HL-60 (cell line): ENCODE measurements at regions not wholly inside any gene's neighbourhood (a gene's known extent, or its start where the extent isn't known, plus 50 kb on each side); places are given as distances from the start of the nearest gene placed in this dataset.

ENCODE experiments used
- DNase-seq, 2 experiments: peaks; one replicate each; pipeline ENCODE4 v3.0.0-alpha.2; 2010 to 2020; ENCODE audit warnings: low read depth in 1 of 2, low spot score in 1 of 2
- H3K27ac ChIP-seq: fragments of 250-450 bp; sonication (Bioruptor Pico); replicated peaks from 2 replicates; pipeline ENCODE4 v1.5.1; 2020; ENCODE audit warnings: mild to moderate bottlenecking, moderate library complexity
- H3K27me3 ChIP-seq: fragments of 250-450 bp; sonication (Bioruptor Pico); 2 replicates; pipeline ENCODE4 v1.5.1; 2021; ENCODE audit warnings: mild to moderate bottlenecking, moderate library complexity; ENCODE audit not compliant: insufficient read depth, poor library complexity, severe bottlenecking
- H3K4me3 ChIP-seq: replicated peaks from 2 replicates; pipeline ENCODE4 v1.5.1; 2011; ENCODE audit warnings: mild to moderate bottlenecking, control low read depth, low read length; ENCODE audit not compliant: insufficient read depth
- GABPA ChIP-seq: IDR thresholded peaks from 2 replicates; pipeline ENCODE4 v1.6.1; 2012; ENCODE audit warnings: low read depth
- POLR2AphosphoS5 ChIP-seq: IDR thresholded peaks from 2 replicates; pipeline ENCODE4 v1.6.1; 2012; ENCODE audit warnings: low read depth
- SPI1 ChIP-seq: IDR thresholded peaks from 2 replicates; pipeline ENCODE4 v1.6.1; 2012; ENCODE audit warnings: low read depth, mild to moderate bottlenecking, borderline replicate concordance
- TF ChIP-seq, protein P1 (sequence below): IDR thresholded peaks from one replicate; pipeline ENCODE4 v1.5.1; 2011; ENCODE audit warnings: low read length, control low read depth, inconsistent platforms; ENCODE audit not compliant: insufficient read depth
- TF ChIP-seq, protein P2 (sequence below): IDR thresholded peaks from 2 replicates; pipeline ENCODE4 v1.6.1; 2012; ENCODE audit warnings: low read depth; ENCODE audit not compliant: insufficient replicate concordance

DNA sequence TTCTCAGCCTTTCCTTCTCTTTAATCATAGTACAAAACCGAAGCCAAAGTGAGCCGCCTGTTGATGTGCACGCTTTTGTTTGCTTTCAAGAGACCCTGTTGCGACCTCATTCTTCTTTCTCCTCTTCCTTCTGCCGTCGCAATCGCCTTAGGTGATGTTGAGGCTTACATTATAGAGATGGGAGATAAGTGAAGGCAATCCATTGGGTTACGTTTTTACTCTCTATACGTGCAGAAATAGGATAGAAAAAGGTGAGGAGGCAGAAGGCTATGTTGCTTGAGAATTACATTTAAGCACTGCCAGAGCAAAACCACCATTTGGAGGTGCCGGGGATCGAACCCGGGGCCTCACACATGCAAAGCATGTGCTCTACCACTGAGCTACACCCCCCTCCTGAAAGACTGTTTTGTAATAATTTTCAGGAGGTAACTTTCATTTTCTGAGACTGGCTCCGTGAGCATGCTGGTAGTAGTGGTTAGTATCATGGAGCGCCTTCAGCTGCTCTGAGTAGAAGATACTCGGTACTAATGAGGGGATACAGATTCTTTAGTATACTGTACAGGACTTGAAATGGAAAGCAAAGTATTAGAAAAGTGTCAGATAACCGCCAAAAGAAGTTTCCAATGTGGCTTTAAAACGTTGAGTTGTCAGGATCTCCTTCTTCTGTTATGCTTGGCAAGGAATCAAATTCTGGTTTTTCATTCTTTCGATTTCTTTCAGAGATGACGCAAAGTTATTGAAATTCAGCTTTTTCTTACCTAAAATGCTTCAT, 165.6 kb downstream of the TRIM27 start:
- H3K27me3 ChIP-seq: no peaks in the 10 kb centered on the region
- DNase-seq: no peak
- H3K4me3 ChIP-seq: no peak overlapping the region
- TF ChIP-seq POLR2AphosphoS5 (no peak), GABPA (no peak), SPI1 (no peak)
- TF ChIP-seq, protein P1, sequence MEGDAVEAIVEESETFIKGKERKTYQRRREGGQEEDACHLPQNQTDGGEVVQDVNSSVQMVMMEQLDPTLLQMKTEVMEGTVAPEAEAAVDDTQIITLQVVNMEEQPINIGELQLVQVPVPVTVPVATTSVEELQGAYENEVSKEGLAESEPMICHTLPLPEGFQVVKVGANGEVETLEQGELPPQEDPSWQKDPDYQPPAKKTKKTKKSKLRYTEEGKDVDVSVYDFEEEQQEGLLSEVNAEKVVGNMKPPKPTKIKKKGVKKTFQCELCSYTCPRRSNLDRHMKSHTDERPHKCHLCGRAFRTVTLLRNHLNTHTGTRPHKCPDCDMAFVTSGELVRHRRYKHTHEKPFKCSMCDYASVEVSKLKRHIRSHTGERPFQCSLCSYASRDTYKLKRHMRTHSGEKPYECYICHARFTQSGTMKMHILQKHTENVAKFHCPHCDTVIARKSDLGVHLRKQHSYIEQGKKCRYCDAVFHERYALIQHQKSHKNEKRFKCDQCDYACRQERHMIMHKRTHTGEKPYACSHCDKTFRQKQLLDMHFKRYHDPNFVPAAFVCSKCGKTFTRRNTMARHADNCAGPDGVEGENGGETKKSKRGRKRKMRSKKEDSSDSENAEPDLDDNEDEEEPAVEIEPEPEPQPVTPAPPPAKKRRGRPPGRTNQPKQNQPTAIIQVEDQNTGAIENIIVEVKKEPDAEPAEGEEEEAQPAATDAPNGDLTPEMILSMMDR: no peak
- TF ChIP-seq, protein P2, sequence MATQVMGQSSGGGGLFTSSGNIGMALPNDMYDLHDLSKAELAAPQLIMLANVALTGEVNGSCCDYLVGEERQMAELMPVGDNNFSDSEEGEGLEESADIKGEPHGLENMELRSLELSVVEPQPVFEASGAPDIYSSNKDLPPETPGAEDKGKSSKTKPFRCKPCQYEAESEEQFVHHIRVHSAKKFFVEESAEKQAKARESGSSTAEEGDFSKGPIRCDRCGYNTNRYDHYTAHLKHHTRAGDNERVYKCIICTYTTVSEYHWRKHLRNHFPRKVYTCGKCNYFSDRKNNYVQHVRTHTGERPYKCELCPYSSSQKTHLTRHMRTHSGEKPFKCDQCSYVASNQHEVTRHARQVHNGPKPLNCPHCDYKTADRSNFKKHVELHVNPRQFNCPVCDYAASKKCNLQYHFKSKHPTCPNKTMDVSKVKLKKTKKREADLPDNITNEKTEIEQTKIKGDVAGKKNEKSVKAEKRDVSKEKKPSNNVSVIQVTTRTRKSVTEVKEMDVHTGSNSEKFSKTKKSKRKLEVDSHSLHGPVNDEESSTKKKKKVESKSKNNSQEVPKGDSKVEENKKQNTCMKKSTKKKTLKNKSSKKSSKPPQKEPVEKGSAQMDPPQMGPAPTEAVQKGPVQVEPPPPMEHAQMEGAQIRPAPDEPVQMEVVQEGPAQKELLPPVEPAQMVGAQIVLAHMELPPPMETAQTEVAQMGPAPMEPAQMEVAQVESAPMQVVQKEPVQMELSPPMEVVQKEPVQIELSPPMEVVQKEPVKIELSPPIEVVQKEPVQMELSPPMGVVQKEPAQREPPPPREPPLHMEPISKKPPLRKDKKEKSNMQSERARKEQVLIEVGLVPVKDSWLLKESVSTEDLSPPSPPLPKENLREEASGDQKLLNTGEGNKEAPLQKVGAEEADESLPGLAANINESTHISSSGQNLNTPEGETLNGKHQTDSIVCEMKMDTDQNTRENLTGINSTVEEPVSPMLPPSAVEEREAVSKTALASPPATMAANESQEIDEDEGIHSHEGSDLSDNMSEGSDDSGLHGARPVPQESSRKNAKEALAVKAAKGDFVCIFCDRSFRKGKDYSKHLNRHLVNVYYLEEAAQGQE: no peak
- no peak overlapping the region for H3K27ac ChIP-seq

DNA sequence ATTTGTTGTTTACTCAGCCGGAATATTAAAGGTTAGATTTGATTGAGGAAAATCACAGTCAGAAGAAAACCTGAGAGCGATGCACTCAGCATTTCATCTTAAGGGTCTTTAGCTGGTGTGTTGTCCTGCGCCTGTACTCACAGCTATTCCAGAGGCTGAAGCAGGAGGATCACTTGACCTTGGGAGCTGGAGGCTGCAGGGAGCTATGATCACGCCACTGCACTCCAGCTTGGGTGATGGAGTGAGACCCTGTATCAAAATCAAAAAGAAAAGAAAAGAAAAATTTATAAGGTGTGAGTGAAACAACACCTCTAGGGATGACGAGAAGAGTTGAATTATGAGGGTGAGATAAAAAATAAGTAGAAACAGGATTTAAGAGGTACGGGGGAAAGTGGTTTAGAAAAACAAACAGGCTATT, 165.0 kb downstream of the TRIM27 start:
- TF ChIP-seq POLR2AphosphoS5 (no peak), GABPA (no peak), SPI1 (no peak)
- TF ChIP-seq, protein P2: no peak
- TF ChIP-seq, protein P1: no peak
- no peak overlapping the region for H3K4me3 ChIP-seq

DNA sequence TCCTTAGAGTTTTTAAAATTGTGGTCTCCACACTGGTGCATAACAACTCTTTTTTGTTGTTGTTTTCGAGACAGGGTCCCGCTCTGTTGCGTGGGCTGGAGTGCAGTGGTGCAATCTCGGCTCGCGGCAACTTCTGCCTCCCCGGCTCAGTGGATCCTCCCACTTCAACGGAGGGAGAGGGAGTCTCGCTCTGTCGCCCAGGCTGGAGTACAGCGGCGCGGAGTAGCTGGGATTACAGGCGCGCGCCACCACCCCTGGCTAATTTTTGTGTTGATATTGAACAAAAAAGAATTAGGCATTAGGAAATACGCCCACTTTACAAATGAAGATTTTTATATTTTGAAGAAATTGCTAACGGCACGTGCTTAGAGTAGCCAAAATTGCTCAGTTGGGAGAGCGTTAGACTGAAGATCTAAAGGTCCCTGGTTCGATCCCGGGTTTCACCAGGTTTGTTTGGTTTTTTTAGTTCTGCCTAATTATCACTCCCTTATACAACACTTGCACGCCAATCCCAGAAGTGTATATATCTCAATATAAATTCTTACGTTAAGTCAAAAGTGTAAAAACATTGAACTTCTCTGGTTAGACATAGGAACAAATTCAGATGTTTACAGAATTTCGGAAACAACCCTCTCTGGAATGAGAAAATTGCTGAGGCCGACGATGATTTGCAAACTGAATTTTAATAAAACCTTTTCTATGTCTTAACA, 159.6 kb downstream of the TRIM27 start:
- Histone ChIP-seq H3K4me3 (no peak overlapping the region), H3K27ac (no peak overlapping the region), H3K27me3 (peaks cover 16% of the 10 kb centered on the region)
- DNase-seq: no peak
- TF ChIP-seq SPI1: no peak
- TF ChIP-seq, protein P2: no peak
- TF ChIP-seq GABPA: no peak
- TF ChIP-seq, protein P1: no peak
- no peak for TF ChIP-seq POLR2AphosphoS5

More for the DNA sequence above, 165.0 kb downstream of the TRIM27 start:
- no peak overlapping the region for H3K27ac ChIP-seq
- no peak for DNase-seq
- H3K27me3 ChIP-seq: no peaks in the 10 kb centered on the region
